Mesodermal cell (in vitro differentiated cells): ENCODE measurements at regions not wholly inside any gene's neighbourhood (a gene's known extent, or its start where the extent isn't known, plus 50 kb on each side); places are given as distances from the start of the nearest gene placed in this dataset.
"Not testable (repeated sequence)": the region's sequence is repeated elsewhere in the genome, so short reads cannot be mapped to it uniquely, and the experiment has no call there.

Source experiments
- H3K27ac ChIP-seq: 2 replicates; pipeline ENCODE4 v1.7.0; 2013; ENCODE audit warnings: mild to moderate bottlenecking, low read depth, low read length, moderate library complexity; ENCODE audit not compliant: severe bottlenecking
- H3K36me3 ChIP-seq: 2 replicates; pipeline ENCODE4 v1.7.1; 2013; ENCODE audit warnings: mild to moderate bottlenecking, low read length, moderate library complexity; ENCODE audit not compliant: control insufficient read depth, insufficient read depth
- H3K4me1 ChIP-seq: one replicate; pipeline ENCODE4 v1.7.1; 2013; ENCODE audit warnings: mild to moderate bottlenecking, low read length; ENCODE audit not compliant: insufficient read depth, control insufficient read depth, poor library complexity, severe bottlenecking
- H3K4me3 ChIP-seq: 2 replicates; pipeline ENCODE4 v1.7.0; 2013; ENCODE audit warnings: low read length, control low read depth, mild to moderate bottlenecking; ENCODE audit not compliant: insufficient read depth, poor library complexity, severe bottlenecking; ENCODE audit errors: extremely low read depth
- H3K9me3 ChIP-seq: 2 replicates; pipeline ENCODE4 v1.7.1; 2013; ENCODE audit warnings: mild to moderate bottlenecking, low read length, moderate library complexity; ENCODE audit not compliant: control insufficient read depth
- WGBS, 2 experiments: methylation state at CpG; one replicate each; pipeline ENCODE4 v1.1.5; 2013; ENCODE audit warnings: missing lambda C conversion rate in 2 of 2; ENCODE audit not compliant: insufficient coverage in 2 of 2; 5-methylcytosine and 5-hydroxymethylcytosine counted together

DNA sequence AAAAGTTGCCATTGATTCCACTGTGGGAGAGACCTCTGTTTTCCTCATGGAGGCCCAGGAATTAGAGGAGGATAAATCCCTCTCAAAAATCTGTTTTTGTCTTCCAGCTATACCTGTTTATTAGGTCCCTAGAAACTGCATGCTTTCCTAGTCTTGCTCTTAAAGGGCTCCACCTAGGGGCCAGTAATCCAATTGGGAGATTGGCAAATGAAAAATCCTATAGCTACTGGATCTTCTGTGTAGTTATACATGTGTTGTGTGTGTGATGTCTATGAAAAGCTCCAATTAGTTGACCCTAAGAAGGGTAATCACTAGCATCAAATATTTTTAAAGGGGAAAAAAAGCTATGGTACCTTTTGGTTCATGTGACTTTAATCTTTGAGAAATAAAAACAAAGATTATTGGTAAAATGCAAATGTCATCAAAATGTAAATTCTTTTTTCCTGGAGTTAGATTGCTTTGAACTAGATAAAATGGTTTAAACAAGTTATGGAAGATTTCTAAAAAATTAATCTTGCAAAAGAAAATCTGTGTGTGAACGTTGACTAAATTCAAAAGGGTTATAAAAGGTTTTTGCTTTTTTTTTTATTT, 63.4 kb upstream of the C1QTNF9B start:
- WGBS, 2 experiments, result 73 to 78% methylated on average over 1 of the region's 1 CpG
- Histone ChIP-seq H3K4me3 (no peak overlapping the region), H3K9me3 (no peaks in the 10 kb centered on the region), H3K4me1 (peaks cover 11% of the 10 kb centered on the region), H3K27ac (no peak overlapping the region), H3K36me3 (no peaks in the 10 kb centered on the region)

DNA sequence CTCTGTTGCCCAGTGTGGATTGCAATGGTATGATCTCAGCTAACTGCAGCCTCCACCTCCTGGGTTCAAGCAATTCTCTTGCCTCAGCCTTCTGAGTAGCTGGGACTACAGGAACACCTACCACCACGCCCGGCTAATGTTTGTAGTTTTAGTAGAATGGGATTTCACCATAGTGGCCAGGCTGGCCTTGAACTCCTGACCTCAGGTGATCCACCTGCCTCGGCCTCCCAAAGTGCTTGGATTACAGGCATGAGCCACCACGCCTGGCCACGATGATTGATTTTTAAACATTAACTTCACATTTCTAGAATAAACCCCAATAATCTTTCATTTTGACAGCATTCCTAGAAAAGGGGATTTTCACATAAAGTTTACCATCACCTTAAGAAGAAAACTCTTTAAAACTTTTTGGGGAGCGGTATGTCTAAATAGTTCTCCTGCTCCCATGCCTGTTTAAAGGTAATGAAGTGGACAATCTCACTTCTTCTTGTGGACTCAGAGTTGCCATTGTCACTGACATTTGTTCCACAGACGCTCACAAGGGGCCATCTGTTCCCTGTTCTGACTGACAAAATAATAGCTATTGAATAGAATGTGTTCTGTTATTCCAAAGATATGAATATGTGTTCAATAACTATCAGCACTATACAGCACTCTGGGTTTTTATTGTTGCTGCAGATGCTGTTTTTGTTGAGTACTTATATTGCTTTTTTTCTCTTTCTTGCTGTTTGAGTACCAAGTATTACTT, 66.1 kb upstream of the C1QTNF9B start:
- H3K27ac ChIP-seq, result no peak overlapping the region
- H3K4me3 ChIP-seq, result no peak overlapping the region
- no peaks in the 10 kb centered on the region for H3K36me3 ChIP-seq
- H3K4me1 ChIP-seq, result peaks cover 7% of the 10 kb centered on the region
- WGBS, 2 experiments, result 88 to 93% methylated on average over 2 to 3 of the region's 7 CpGs
- no peaks in the 10 kb centered on the region for H3K9me3 ChIP-seq

DNA sequence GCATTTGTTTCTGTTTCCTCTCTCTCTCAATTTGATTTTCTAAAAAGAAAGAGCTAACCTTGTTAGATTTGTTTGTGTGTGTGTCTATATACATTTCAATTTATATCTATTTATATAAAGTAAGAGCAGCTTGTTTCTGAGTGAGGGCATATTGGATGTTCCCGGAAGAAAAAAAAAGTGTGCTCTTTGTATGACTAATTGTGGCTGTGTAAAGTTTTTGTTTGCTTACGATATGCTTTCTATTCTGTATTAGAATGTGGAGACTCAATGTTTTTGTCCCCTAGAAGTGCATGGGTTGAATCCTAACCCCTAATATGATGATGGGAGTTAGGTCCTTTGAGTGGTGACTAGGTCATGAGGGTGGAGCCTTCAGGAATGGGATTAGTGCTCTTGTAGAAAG, 66.6 kb upstream of the C1QTNF9B start:
- WGBS, 2 experiments, result 84 to 100% methylated on average over 2 of the region's 2 CpGs
- no peaks in the 10 kb centered on the region for H3K36me3 ChIP-seq
- H3K4me1 ChIP-seq, result peaks cover 3% of the 10 kb centered on the region
- no peak overlapping the region for H3K27ac ChIP-seq
- no peaks in the 10 kb centered on the region for H3K9me3 ChIP-seq
- H3K4me3 ChIP-seq, result no peak overlapping the region

DNA sequence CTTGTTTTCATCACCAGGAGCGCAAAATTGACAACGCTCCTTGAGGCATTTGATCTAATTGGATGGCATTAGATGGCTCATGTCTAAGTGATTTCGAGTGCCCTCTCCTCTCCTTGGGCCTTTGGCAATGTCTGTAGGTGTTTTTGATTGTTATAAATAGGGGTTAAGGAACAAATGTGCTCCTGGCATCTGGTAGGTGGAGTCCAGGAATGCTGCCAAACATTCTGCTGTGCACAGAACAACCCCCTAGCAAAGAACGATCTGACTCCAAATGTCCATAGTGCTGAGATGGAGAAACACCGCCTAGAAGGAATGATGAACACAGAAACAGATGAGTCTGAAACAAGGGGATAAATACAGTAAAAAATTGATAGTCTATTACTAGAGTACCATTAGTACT, 68.0 kb upstream of the C1QTNF9B start:
- Histone ChIP-seq H3K27ac (no peak overlapping the region), H3K4me3 (no peak overlapping the region), H3K9me3 (no peaks in the 10 kb centered on the region), H3K36me3 (no peaks in the 10 kb centered on the region), H3K4me1 (no peaks in the 10 kb centered on the region)
- 80 to 93% methylated on average over 2 to 4 of the region's 5 CpGs for WGBS, 2 experiments

DNA sequence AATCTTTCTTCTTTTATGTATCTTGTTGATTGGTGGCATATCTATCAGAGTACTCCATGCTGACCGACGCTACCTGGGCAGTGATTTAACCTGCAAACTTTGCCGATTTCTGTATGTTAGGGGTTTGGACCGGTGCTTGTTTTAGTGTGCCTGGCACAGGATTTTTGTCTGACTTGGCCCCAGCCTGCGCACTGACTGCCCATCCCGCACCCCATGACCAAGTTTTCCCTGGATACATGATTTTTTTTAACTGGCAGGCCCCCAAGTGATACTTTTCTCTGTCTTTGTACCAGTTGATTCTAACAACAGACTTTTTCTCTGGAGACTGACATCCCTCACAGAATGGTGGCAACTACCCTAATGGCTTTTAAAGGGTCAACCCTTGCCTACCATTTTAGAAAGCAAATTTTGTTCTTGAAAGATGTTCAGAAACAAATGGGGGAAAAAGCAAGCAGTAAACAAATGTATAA, 69.0 kb upstream of the C1QTNF9B start:
- Histone ChIP-seq H3K27ac (no peak overlapping the region), H3K4me1 (no peaks in the 10 kb centered on the region), H3K9me3 (no peaks in the 10 kb centered on the region), H3K4me3 (no peak overlapping the region), H3K36me3 (no peaks in the 10 kb centered on the region)
- 100% methylated on average over 2 to 6 of the region's 6 CpGs for WGBS, 2 experiments

DNA sequence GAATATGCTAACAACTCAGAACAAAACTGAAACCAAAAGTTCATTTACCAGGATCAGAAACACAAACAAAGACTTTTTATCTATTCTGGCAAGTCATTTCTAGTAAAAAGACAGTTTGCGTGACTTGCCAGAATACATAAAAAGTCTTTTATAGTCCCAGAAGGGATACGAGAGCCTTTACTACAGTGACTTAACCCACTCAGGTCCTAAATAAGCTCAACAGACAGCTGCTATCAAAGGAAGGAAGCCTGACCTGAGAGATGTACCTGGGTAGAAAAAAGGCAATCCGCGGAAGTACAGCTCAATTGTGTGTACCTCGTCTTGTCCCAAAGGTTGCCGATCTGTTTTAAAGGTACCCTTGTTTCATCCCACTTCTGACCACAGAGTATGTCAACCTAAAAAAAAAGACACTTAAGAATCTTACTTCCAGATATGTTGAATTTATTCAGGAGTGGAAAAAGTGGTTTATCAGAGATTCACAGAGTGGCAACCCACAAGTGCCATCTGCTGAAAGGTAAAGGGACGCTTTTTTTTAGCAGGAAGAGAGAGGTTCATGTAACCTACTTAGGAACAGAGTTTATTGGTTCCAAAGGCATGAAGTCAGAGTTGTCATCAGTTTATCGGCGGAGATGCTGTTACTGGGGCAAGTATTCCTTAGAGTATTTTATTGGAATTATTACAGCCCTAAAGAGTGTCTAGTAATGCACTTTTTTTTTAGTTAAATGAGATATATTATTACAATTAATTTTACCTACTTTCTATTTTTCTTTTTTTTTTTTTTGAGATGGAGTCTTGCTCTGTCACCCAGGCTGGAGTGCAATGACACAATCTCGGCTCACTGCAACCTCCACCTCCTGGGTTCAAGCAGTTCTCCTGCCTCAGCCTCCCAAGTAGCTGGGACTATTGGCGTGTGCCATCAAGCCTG, 69.7 kb upstream of the C1QTNF9B start:
- Histone ChIP-seq H3K27ac (no peak overlapping the region), H3K4me3 (no peak overlapping the region), H3K4me1 (no peaks in the 10 kb centered on the region), H3K36me3 (no peaks in the 10 kb centered on the region), H3K9me3 (no peaks in the 10 kb centered on the region)
- WGBS, 2 experiments, result 90 to 98% methylated on average over 6 to 9 of the region's 11 CpGs

DNA sequence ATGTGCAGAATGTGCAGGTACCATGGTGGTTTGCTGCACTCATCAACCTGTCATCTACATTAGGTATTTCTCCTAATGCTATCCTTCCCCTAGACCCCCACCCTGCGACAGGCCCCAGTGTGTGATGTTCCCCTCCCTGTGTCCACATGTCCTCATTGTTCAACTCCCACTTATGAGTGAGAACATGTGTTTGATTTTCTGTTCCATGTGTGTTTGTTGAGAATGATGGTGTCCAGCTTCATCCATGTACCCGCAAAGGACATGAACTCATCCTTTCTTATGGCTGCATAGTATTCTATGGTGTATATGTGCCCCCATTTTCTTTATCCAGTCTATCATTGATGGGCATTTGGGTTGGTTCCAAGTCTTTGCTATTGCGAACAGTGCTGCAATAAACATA, 70.5 kb upstream of the C1QTNF9B start:
- 88 to 100% methylated on average over 1 of the region's 3 CpGs for WGBS, 2 experiments
- not testable (repeated sequence) for H3K9me3 ChIP-seq, H3K27ac ChIP-seq, H3K36me3 ChIP-seq, H3K4me3 ChIP-seq, H3K4me1 ChIP-seq

DNA sequence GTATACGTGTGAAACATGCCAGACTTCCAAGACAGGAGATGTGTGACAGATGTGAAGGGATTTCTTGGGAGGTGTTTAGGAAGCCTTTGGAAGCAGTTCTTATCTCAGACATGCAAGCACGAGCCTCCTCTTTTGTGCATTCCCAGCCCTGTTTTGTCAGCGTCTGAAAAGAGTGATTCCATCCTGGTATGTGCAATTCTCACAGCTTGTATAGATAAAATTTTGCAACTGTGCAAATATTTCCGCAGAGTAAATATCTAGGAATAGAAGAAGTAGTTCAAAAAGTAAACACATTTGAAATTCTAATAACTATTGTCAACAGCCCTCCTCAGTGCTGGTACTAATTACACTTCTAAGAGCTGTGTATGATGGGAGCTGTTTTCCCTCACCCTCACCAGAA, 72.3 kb upstream of the C1QTNF9B start:
- Histone ChIP-seq H3K9me3 (peaks cover 8% of the 10 kb centered on the region), H3K27ac (peak overlapping the region; percentile 8), H3K36me3 (no peaks in the 10 kb centered on the region), H3K4me3 (no peak overlapping the region), H3K4me1 (no peaks in the 10 kb centered on the region)
- WGBS, 2 experiments, result 43 to 80% methylated on average over 1 of the region's 4 CpGs

DNA sequence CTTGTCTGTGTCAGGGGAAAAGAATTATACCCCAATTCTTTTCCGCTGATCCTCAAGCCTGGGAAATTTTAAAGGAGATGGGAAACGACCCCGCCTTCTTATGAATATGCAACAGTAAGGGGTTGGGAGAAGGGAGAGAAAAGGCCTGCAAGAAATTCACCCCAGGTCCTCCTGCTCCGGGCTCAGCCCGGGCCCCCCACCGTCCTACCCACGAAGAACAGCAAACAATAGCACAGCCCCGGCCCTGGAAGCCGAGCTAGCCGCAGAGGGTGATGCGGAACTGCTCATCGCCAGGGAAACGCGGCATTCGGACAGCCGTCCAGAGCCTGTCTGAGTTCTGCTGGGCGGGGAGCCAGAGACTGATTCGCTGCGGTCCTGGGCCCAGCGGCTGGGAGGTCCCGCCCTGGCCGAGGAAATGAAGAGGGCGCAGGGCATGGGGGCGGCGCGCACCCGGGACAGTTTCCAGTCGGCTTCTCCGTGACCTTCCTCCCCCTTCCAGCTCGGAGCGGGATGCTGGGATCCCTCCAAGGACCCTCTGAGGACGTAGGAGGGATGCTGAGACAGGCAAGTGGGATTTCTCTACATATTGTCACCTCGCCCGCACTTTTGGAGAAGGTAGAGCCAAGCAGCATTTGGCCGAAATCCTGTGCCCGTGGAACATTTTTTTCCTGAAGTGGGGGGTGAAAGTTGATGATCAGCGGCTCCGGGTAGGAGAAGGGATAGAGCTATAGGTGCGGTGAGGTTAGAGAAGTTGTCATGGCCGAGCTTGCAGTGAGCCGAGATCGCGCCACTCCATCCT, 82.3 kb upstream of the C1QTNF9B start:
- 1 to 2% methylated on average over 27 to 31 of the region's 43 CpGs for WGBS, 2 experiments
- H3K9me3 ChIP-seq, result no peaks in the 10 kb centered on the region
- H3K27ac ChIP-seq, result peak overlapping the region; percentile 85
- H3K4me3 ChIP-seq, result peak overlapping the region; percentile 56
- no peaks in the 10 kb centered on the region for H3K4me1 ChIP-seq
- H3K36me3 ChIP-seq, result no peaks in the 10 kb centered on the region

DNA sequence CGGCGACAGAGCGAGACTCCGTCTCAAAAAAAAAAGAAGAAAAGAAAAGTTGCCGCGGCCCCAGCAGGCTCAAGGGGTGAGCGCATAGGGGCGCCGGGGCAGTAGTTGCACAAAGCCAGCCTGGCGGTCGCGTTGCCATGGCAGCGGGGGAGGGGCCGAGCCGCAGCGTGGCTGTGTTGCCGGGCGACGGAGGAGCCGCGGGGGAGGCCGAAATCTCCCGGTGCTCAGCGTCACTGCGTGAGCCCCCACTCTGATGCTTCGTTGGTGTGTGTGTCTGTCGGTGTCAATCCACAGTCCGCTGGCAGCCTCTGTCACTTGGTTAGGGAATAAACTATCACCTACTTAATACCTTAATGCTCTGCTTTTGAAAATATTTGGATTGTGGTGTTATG, 82.9 kb upstream of the C1QTNF9B start:
- Histone ChIP-seq H3K4me3 (peak overlapping the region; percentile 56), H3K9me3 (no peaks in the 10 kb centered on the region), H3K4me1 (no peaks in the 10 kb centered on the region), H3K27ac (peak overlapping the region; percentile 85), H3K36me3 (no peaks in the 10 kb centered on the region)
- WGBS, 2 experiments, result 1 to 3% methylated on average over 14 to 18 of the region's 28 CpGs
